ENCODE measurements at regions not wholly inside any gene's neighbourhood (a gene's known extent, or its start where the extent isn't known, plus 50 kb on each side); places are given as distances from the start of the nearest gene placed in this dataset.

DNA sequence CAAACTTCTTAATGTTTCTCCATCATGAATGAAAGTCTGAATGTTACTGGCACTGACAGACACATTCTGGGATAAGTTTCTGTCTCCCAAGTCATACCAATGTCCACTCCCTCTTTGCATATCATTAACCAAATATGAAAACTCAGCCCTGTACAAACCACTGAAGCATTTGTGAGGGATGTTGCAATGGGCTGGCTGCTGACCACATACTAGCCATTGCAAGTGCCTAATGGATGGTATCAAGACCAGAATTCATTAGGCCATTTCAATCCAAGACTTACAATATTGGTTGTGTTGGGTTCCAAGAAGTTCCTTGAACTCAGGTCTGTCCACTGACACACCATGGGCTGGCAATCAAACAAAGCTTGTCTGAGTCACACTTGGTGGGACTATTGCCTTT, 73.8 kb downstream of the CBLN2 start:
- no peak for DNase-seq (ENCODE audit: low read depth)
- TF ChIP-seq, protein P1, sequence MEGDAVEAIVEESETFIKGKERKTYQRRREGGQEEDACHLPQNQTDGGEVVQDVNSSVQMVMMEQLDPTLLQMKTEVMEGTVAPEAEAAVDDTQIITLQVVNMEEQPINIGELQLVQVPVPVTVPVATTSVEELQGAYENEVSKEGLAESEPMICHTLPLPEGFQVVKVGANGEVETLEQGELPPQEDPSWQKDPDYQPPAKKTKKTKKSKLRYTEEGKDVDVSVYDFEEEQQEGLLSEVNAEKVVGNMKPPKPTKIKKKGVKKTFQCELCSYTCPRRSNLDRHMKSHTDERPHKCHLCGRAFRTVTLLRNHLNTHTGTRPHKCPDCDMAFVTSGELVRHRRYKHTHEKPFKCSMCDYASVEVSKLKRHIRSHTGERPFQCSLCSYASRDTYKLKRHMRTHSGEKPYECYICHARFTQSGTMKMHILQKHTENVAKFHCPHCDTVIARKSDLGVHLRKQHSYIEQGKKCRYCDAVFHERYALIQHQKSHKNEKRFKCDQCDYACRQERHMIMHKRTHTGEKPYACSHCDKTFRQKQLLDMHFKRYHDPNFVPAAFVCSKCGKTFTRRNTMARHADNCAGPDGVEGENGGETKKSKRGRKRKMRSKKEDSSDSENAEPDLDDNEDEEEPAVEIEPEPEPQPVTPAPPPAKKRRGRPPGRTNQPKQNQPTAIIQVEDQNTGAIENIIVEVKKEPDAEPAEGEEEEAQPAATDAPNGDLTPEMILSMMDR (IDR thresholded peaks at IDR 0.05; ENCODE audit: control insufficient read depth, insufficient read depth, low read depth, low read length, missing control alignments): no peak
- no peak overlapping the region for H3K4me3 ChIP-seq (ENCODE audit: control insufficient read depth, low read depth, low read length)

GRCh38 chr18:72468021-72468710, 76.0 kb downstream of the CBLN2 start:
- no peak overlapping the region for H3K4me3 ChIP-seq (ENCODE audit: control insufficient read depth, low read depth, low read length)
- TF ChIP-seq, protein P1 (IDR thresholded peaks at IDR 0.05; ENCODE audit: control insufficient read depth, insufficient read depth, low read depth, low read length, missing control alignments): no peak
- DNase-seq (ENCODE audit: low read depth): no peak

DNA sequence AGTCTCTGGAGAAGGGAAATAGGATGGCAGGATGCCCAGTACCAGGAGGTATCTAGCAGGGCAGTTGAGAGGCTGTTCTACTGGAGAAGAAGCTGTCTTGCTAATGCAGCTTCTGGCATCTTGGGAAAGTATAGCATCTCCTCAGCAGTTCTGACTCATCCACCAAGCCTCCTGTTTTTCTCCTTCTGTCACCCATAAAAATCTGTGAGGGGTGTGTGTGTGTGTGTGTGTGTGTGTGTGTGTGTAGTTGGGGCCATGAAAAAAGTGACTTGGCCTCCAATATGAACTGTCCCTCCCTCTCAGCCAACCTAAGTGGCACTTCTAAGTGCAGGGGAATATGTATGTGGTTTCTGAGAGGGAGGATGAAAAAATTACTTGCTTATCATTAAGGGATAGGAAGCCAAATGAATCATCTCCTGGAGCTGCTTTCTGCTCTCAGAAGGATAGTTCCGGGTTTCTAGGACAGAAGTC, 83.9 kb downstream of the CBLN2 start:
- TF ChIP-seq, protein P1 (IDR thresholded peaks at IDR 0.05; ENCODE audit: control insufficient read depth, insufficient read depth, low read depth, low read length, missing control alignments): no peak

GRCh38 chr18:72458271-72458670, 85.9 kb downstream of the CBLN2 start:
- no peak overlapping the region for H3K4me3 ChIP-seq (ENCODE audit: control insufficient read depth, low read depth, low read length)
- DNase-seq (ENCODE audit: low read depth): no peak
- TF ChIP-seq, protein P1 (IDR thresholded peaks at IDR 0.05; ENCODE audit: control insufficient read depth, insufficient read depth, low read depth, low read length, missing control alignments): no peak

More for the DNA sequence above, 83.9 kb downstream of the CBLN2 start:
- no peak overlapping the region for H3K4me3 ChIP-seq (ENCODE audit: control insufficient read depth, low read depth, low read length)
- DNase-seq (ENCODE audit: low read depth): peak; percentile 34

DNA sequence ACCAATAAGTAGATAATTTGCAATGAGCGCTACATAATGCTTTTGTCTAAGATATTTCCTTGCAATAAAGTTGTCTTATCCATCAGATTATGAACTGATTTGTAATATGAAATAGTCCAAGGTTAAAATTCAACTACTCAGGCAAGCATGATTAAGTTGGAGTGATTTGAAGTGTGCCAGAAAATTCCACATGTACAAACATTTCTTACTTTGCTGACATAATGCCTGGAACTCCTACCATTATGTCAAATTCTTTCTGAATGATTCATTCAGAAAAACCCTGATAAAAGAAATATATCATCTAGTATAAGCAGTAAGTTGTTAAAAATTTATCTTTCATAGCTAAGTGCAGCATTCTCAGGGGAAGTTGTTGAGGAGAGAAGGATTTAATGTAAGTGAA, 87.3 kb downstream of the CBLN2 start:
- TF ChIP-seq, protein P1 (IDR thresholded peaks at IDR 0.05; ENCODE audit: control insufficient read depth, insufficient read depth, low read depth, low read length, missing control alignments): no peak

DNA sequence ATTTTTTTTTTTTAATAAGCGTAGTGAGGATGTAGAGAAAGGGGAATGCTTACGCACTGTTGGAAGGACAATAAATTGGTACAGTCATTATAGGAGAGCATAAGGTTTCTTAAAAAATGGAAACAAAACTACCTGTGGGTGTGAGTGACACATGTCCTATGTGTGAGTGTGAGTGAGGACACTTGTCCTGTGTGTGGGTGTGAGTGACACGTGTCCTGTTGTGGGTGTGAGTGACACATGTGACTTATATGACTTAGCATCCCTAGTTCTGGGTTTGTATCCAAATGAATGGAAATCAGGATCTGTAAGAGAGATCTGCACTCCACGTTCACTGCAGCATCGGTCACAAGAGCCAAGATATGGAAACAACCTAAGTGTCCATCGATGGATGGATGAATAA, 91.8 kb downstream of the CBLN2 start:
- no peak for DNase-seq (ENCODE audit: low read depth)
- H3K4me3 ChIP-seq (ENCODE audit: control insufficient read depth, low read depth, low read length): no peak overlapping the region
- TF ChIP-seq, protein P1 (IDR thresholded peaks at IDR 0.05; ENCODE audit: control insufficient read depth, insufficient read depth, low read depth, low read length, missing control alignments): no peak

More for the DNA sequence above, 87.3 kb downstream of the CBLN2 start:
- DNase-seq (ENCODE audit: low read depth): no peak
- no peak overlapping the region for H3K4me3 ChIP-seq (ENCODE audit: control insufficient read depth, low read depth, low read length)
